Cerebellar cortex (tissue), 1 donor: ENCODE measurements at regions not wholly inside any gene's neighbourhood (a gene's known extent, or its start where the extent isn't known, plus 50 kb on each side); places are given as distances from the start of the nearest gene placed in this dataset.
"Not testable (repeated sequence)": the region's sequence is repeated elsewhere in the genome, so short reads cannot be mapped to it uniquely, and the experiment has no call there.

Experiments used
- DNase-seq: peaks from one replicate; pipeline ENCODE4 v3.0.0-alpha.2; 2015; ENCODE audit warnings: low spot score

- no peak for DNase-seq
Observed at GRCh38 chr17:71084838-71085237, 915.5 kb downstream of the KCNJ2 start.

GRCh38 chr17:71085238-71086033 is 916.1 kb downstream of the KCNJ2 start:
- DNase-seq = no peak

- no peak for DNase-seq
Observed at GRCh38 chr17:71089431-71089830, 920.1 kb downstream of the KCNJ2 start.

- no peak for DNase-seq
Observed at GRCh38 chr17:71098071-71098470, 928.7 kb downstream of the KCNJ2 start.

- no peak for DNase-seq
Observed at GRCh38 chr17:71099003-71099714, 929.8 kb downstream of the KCNJ2 start.

GRCh38 chr17:71102777-71103176 is 933.4 kb downstream of the KCNJ2 start:
- DNase-seq = no peak

GRCh38 chr17:71104225-71104624 is 934.9 kb downstream of the KCNJ2 start:
- DNase-seq = no peak

- DNase-seq = not testable (repeated sequence)
Observed at GRCh38 chr17:71106056-71106455, 936.7 kb downstream of the KCNJ2 start.

- DNase-seq = no peak
Observed at GRCh38 chr17:71107136-71107535, 937.8 kb downstream of the KCNJ2 start.

- no peak for DNase-seq
Observed at GRCh38 chr17:71109697-71110096, 940.4 kb downstream of the KCNJ2 start.

- no peak for DNase-seq
Observed at GRCh38 chr17:71110326-71110725, 941.0 kb downstream of the KCNJ2 start.

GRCh38 chr17:71111460-71111859 is 942.1 kb downstream of the KCNJ2 start:
- DNase-seq = no peak

GRCh38 chr17:71111934-71112333 is 942.6 kb downstream of the KCNJ2 start:
- no peak for DNase-seq

GRCh38 chr17:71113347-71113746 is 944.0 kb downstream of the KCNJ2 start:
- DNase-seq = no peak

GRCh38 chr17:71114911-71115668 is 945.8 kb downstream of the KCNJ2 start:
- DNase-seq = no peak

- DNase-seq = no peak
Observed at GRCh38 chr17:71115669-71115972, 946.3 kb downstream of the KCNJ2 start.

GRCh38 chr17:71117466-71117865 is 948.1 kb downstream of the KCNJ2 start:
- no peak for DNase-seq

- peak; percentile 0 for DNase-seq
Observed at GRCh38 chr17:71118039-71118438, 948.7 kb downstream of the KCNJ2 start.

- no peak for DNase-seq
Observed at GRCh38 chr17:71127416-71127815, 958.1 kb downstream of the KCNJ2 start.

GRCh38 chr17:71142333-71142732 is 973.0 kb downstream of the KCNJ2 start:
- DNase-seq = no peak

GRCh38 chr17:71145486-71145885 is 975.3 kb upstream of the SOX9 start:
- DNase-seq = no peak

GRCh38 chr17:71147906-71148305 is 972.9 kb upstream of the SOX9 start:
- no peak for DNase-seq

GRCh38 chr17:71149607-71150006 is 971.2 kb upstream of the SOX9 start:
- no peak for DNase-seq
